Liver (tissue), 8 donors: ENCODE measurements at regions not wholly inside any gene's neighbourhood (a gene's known extent, or its start where the extent isn't known, plus 50 kb on each side); places are given as distances from the start of the nearest gene placed in this dataset.
"Not testable (repeated sequence)": the region's sequence is repeated elsewhere in the genome, so short reads cannot be mapped to it uniquely, and the experiment has no call there.

Experiments
- DNase-seq: peaks from one replicate; pipeline ENCODE4 v3.0.0-alpha.2; 2017; ENCODE audit warnings: low spot score
- H3K27ac ChIP-seq, 2 donors: one replicate each; pipeline ENCODE4 v1.7.0; 2013; ENCODE audit warnings: inconsistent platforms in 2 of 2, low read length in 2 of 2, control low read depth in 1 of 2, low read depth in 1 of 2, mild to moderate bottlenecking in 1 of 2
- H3K27me3 ChIP-seq, 4 donors: one replicate each; pipeline versions ENCODE4 v1.6.1 to v1.7.0; 2013; ENCODE audit warnings: low read length in 3 of 4, inconsistent platforms in 1 of 4, mild to moderate bottlenecking in 1 of 4, moderate library complexity in 1 of 4; ENCODE audit not compliant: control insufficient read depth in 4 of 4, insufficient read depth in 4 of 4
- H3K36me3 ChIP-seq, 4 donors: one replicate each; pipeline versions ENCODE4 v1.6.1 to v1.7.0; 2013; ENCODE audit warnings: low read length in 3 of 4, mild to moderate bottlenecking in 3 of 4, low read depth in 1 of 4, moderate library complexity in 1 of 4; ENCODE audit not compliant: control insufficient read depth in 4 of 4, insufficient read depth in 3 of 4
- H3K4me1 ChIP-seq, 4 donors: one replicate each; pipeline versions ENCODE4 v1.6.1 to v1.7.0; 2013; ENCODE audit warnings: low read length in 3 of 4, mild to moderate bottlenecking in 3 of 4, moderate library complexity in 1 of 4; ENCODE audit not compliant: control insufficient read depth in 4 of 4, insufficient read depth in 4 of 4
- H3K4me3 ChIP-seq, 3 donors: one replicate each; pipeline versions ENCODE4 v1.6.1 to v1.7.0; 2013; ENCODE audit warnings: low read length in 3 of 3, control low read depth in 1 of 3, low read depth in 1 of 3, mild to moderate bottlenecking in 1 of 3
- H3K9ac ChIP-seq, 2 donors: one replicate each; pipeline ENCODE4 v1.7.0; 2013; ENCODE audit warnings: low read length in 2 of 2, mild to moderate bottlenecking in 2 of 2, moderate library complexity in 2 of 2, control low read depth in 1 of 2, low read depth in 1 of 2
- H3K9me3 ChIP-seq, 4 donors: one replicate each; pipeline versions ENCODE4 v1.6.1 to v1.7.0; 2013; ENCODE audit warnings: low read length in 3 of 4; ENCODE audit not compliant: control insufficient read depth in 4 of 4
- RAD21 ChIP-seq, 2 donors: IDR thresholded peaks; 2 replicates each; pipeline ENCODE4 v1.6.1; 2016; ENCODE audit warnings: antibody characterized with exemption in 2 of 2, mild to moderate bottlenecking in 2 of 2
- WGBS: extraction: QIAGEN DNeasy Blood & Tissue Kit; methylation state at CpG from one replicate; pipeline ENCODE4 v1.1.7; 2013; 5-methylcytosine and 5-hydroxymethylcytosine counted together
- TF ChIP-seq, protein P1 (sequence below): fragments of 150-350 bp; IDR thresholded peaks from 2 replicates; pipeline ENCODE4 v1.5.1; 2017; ENCODE audit warnings: improper control_type of control experiment, low read depth, low read length; ENCODE audit not compliant: missing input control
- donor health status: healthy.
- donor health status: healthy.
- donor health status: healthy.
- donor health status: healthy.
- donor health status: healthy.

DNA sequence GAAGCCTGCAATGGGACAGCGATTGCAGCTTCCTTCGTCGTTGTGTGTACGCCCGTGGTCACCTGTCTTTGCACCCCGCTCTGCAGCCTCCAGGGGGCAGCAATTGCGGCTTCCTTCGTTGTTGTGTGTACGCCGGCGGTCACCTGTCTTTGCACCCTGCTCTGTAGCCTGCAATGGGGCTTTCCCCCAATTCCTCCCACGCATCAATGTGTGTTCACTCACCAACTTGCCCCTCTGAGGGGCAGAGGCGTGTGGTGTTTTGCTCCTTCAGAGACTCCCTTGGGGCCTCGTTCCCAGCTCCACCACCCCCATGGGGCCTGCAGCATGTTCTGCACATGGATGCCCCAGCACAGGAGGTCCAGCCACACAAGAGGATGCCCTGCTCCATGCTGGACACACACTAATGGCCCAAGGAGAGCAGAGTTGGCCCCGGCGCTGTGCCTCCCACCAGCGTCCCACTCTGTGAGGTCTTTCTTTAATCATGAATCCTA is 197.1 kb downstream of the LAT start:
- H3K36me3 ChIP-seq, DNase-seq, H3K27ac ChIP-seq, H3K9me3 ChIP-seq, H3K9ac ChIP-seq, H3K4me1 ChIP-seq, H3K4me3 ChIP-seq, H3K27me3 ChIP-seq: not testable (repeated sequence)
- TF ChIP-seq, protein P1, sequence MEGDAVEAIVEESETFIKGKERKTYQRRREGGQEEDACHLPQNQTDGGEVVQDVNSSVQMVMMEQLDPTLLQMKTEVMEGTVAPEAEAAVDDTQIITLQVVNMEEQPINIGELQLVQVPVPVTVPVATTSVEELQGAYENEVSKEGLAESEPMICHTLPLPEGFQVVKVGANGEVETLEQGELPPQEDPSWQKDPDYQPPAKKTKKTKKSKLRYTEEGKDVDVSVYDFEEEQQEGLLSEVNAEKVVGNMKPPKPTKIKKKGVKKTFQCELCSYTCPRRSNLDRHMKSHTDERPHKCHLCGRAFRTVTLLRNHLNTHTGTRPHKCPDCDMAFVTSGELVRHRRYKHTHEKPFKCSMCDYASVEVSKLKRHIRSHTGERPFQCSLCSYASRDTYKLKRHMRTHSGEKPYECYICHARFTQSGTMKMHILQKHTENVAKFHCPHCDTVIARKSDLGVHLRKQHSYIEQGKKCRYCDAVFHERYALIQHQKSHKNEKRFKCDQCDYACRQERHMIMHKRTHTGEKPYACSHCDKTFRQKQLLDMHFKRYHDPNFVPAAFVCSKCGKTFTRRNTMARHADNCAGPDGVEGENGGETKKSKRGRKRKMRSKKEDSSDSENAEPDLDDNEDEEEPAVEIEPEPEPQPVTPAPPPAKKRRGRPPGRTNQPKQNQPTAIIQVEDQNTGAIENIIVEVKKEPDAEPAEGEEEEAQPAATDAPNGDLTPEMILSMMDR = peak; percentile 8
- TF ChIP-seq RAD21 (IDR thresholded peaks at IDR 0.05) = peak in 1 of 2 donors; percentile 19
- 90% methylated on average over 17 of the region's 17 CpGs for WGBS

DNA sequence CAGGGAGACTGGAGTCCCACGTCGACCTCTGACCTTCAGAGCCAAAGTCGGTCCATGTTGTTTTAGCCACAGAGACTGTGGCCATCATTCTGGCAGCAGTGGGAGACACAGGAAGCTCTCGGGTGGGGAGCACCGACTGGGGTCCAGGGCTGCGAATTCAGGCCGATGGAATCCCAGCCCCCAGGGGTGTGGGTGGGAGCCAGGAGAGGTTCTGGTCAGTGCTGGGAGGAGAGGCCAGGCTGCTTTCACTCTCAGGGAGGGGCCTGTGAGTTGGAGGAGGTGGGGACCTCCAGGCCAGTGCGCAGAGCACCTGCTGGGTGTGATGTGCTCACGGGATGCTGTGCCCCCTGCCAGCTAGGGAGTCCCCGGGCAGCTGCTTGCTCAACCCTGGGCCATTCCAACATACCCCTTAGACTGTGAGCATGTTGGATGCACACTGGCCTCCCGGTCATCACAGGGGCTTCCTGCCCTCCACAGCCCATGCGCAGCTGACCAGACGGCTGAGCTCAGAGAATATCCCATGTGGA is 196.5 kb downstream of the LAT start:
- H3K27me3 ChIP-seq, H3K27ac ChIP-seq, DNase-seq, H3K9ac ChIP-seq, H3K4me3 ChIP-seq, H3K9me3 ChIP-seq, H3K36me3 ChIP-seq: not testable (repeated sequence)
- WGBS = 97% methylated on average over 13 of the region's 13 CpGs
- peaks cover 0 to 14% (median 12%) of the 10 kb centered on the region in 4 donors for H3K4me1 ChIP-seq

DNA sequence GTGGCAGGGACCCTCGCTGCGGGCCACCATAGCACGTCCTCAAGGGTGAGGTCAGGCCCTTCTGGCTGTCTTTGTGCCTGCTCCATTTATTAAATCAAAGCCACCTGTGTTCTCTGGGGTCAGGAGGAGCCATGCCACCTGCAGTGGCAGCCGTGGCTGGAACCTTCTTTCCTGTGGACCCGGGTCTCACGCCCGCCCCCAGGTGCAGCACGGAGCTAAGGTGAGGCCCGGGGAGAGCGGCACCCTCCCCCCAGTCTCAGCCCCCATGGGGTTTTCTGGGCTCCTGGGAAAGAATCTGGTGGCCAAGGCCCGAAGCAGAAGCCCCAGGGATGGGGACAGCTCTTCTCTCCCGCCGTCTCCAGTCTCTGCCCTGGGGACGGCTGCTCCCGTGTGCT is 195.4 kb downstream of the LAT start:
- H3K36me3 ChIP-seq, H3K9me3 ChIP-seq, H3K27me3 ChIP-seq, H3K27ac ChIP-seq, H3K4me3 ChIP-seq, H3K9ac ChIP-seq, DNase-seq: not testable (repeated sequence)
- peaks cover 0 to 23% (median 12%) of the 10 kb centered on the region in 4 donors for H3K4me1 ChIP-seq
- WGBS = 96% methylated on average over 15 of the region's 15 CpGs

DNA sequence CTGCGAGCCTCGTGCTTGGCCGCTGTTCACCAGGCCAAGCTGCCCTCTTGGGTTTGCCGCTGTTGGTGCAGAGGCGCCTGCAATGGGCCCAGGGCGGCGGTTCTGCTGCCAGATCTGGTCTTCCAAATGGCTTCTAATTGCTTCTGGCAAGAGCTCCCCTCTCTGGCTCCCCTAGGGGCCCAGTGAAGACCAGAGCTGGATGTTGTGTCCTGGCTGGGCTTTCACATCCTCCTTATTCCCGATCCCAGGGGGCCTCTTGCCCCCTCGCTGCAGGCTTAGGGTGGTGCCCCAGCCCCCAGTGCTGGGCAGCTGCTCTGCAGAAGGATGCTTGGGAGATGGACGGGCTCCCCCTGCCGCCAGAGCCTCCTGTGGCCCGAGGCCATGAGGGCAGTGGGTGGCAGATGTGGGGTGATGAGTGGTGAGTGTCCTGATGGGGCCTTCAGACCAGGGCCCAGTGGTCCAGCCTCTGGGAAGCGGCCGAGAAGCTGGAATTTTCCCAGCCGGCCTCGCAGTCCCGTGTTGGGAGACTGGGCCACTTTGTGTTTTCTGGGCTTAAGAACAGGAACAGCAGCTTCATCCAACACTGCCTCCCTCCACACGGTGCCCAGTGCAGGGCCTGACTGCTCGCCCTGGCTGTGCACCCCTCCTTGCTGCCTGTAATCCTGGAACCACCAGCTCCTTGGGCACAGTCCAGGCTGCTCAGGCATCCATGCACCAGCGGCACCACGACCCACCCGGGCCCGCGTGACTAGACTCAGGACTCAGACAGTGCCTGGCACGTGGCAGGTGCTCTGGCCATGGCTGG is 194.8 kb downstream of the LAT start:
- peaks cover 0 to 23% (median 12%) of the 10 kb centered on the region in 4 donors for H3K4me1 ChIP-seq
- not testable (repeated sequence) for DNase-seq, H3K9me3 ChIP-seq, H3K36me3 ChIP-seq, H3K4me3 ChIP-seq, H3K9ac ChIP-seq, H3K27me3 ChIP-seq
- H3K27ac ChIP-seq = peak overlapping the region in 1 of 2 donors; percentile 53
- 92% methylated on average over 25 of the region's 25 CpGs for WGBS
